Stomach (tissue), 4 donors: ENCODE measurements at regions not wholly inside any gene's neighbourhood (a gene's known extent, or its start where the extent isn't known, plus 50 kb on each side); places are given as distances from the start of the nearest gene placed in this dataset.

Source experiments
- POLR2A ChIP-seq, 4 donors: fragments of 450-650 bp; IDR thresholded peaks; one replicate each; pipeline ENCODE4 v1.6.1; 2016; ENCODE audit warnings: antibody characterized with exemption in 4 of 4, control low read depth in 2 of 4, mild to moderate bottlenecking in 1 of 4, moderate library complexity in 1 of 4
- POLR2AphosphoS5 ChIP-seq, 3 donors: sonication (generic); formaldehyde crosslinking; IDR thresholded peaks; one replicate each; pipeline ENCODE4 v1.6.1; 2016; ENCODE audit warnings: antibody characterized with exemption in 3 of 3
- TF ChIP-seq, protein P1 (sequence below), 7 experiments: fragments of 450-650 bp in 4 of 7; fragments of 200-600 bp in 3 of 7; sonication (generic) in 3 of 7; IDR thresholded peaks; one replicate each; pipeline ENCODE4 v1.5.1; 2016 to 2019; ENCODE audit warnings: antibody characterized with exemption in 7 of 7, control low read depth in 2 of 7, mild to moderate bottlenecking in 1 of 7

DNA sequence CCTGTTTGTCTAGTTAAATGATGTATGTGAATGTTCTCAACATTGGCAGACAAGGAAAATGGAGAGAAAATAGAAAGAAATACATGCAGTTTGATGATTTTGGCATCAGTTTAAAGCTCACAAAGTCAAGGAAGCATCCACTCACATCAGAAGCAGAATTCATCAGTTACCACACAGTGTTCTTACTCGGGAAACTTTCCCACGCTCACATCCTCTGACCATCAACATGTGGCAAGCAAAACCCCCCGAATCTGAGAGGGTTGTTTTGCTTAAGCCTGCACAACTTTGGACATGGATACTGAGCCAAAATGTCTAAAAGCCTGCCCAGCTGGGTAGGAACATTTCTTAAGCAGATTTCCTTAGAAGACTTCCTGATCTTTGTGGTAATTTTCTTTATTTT lies 407.6 kb downstream of the ANKRD50 start:
- TF ChIP-seq, protein P1, sequence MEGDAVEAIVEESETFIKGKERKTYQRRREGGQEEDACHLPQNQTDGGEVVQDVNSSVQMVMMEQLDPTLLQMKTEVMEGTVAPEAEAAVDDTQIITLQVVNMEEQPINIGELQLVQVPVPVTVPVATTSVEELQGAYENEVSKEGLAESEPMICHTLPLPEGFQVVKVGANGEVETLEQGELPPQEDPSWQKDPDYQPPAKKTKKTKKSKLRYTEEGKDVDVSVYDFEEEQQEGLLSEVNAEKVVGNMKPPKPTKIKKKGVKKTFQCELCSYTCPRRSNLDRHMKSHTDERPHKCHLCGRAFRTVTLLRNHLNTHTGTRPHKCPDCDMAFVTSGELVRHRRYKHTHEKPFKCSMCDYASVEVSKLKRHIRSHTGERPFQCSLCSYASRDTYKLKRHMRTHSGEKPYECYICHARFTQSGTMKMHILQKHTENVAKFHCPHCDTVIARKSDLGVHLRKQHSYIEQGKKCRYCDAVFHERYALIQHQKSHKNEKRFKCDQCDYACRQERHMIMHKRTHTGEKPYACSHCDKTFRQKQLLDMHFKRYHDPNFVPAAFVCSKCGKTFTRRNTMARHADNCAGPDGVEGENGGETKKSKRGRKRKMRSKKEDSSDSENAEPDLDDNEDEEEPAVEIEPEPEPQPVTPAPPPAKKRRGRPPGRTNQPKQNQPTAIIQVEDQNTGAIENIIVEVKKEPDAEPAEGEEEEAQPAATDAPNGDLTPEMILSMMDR (IDR thresholded peaks at IDR 0.05), result no peak
- TF ChIP-seq POLR2A (IDR thresholded peaks at IDR 0.05) (no peak), POLR2AphosphoS5 (IDR thresholded peaks at IDR 0.05) (no peak)
